ENCODE measurements at regions not wholly inside any gene's neighbourhood (a gene's known extent, or its start where the extent isn't known, plus 50 kb on each side); places are given as distances from the start of the nearest gene placed in this dataset.

- no peak overlapping the region for H3K27ac ChIP-seq (ENCODE audit: low read length)
- peaks cover 3% of the 10 kb centered on the region for H3K27me3 ChIP-seq (ENCODE audit: insufficient read depth, low read length, poor library complexity)
- no peaks in the 10 kb centered on the region for H3K79me2 ChIP-seq (ENCODE audit: insufficient read depth, low read length)
- ATAC-seq (ENCODE audit: insufficient read depth, low read depth) (no peak), DNase-seq (no peak)
- no peaks in the 10 kb centered on the region for H3K4me1 ChIP-seq (ENCODE audit: insufficient read depth, low read length)
- no peaks in the 10 kb centered on the region for H3K9me3 ChIP-seq (ENCODE audit: insufficient read depth, low read length, severe bottlenecking)
- TF ChIP-seq CTCF (IDR thresholded peaks at IDR 0.05; ENCODE audit: borderline replicate concordance, extremely low read depth, low read length, poor library complexity, severe bottlenecking) (no peak), EZH2 (IDR thresholded peaks at IDR 0.05; ENCODE audit: borderline replicate concordance, low read depth, low read length, severe bottlenecking) (no peak)
- no peak overlapping the region for H3K4me2 ChIP-seq (ENCODE audit: insufficient read depth, low read length)
- H3K9ac ChIP-seq (ENCODE audit: low read depth, low read length): no peak overlapping the region
- H2AFZ ChIP-seq (ENCODE audit: low read depth, low read length): no peak overlapping the region
- H3K4me3 ChIP-seq (ENCODE audit: low read depth in 1 of 2, low read length in 2 of 2): no peak overlapping the region
- no peaks in the 10 kb centered on the region for H3K36me3 ChIP-seq (ENCODE audit: insufficient read depth, low read length)
- H4K20me1 ChIP-seq (ENCODE audit: insufficient read depth, low read length): no peaks in the 10 kb centered on the region
These were observed 64.7 kb upstream of the ECHDC3 start for GRCh38 chr10:11677480-11677879.

GRCh38 chr10:11673346-11674280 is 62.2 kb upstream of the USP6NL start:
- H3K27me3 ChIP-seq (ENCODE audit: insufficient read depth, low read length, poor library complexity): no peaks in the 10 kb centered on the region
- H4K20me1 ChIP-seq (ENCODE audit: insufficient read depth, low read length): no peaks in the 10 kb centered on the region
- H3K79me2 ChIP-seq (ENCODE audit: insufficient read depth, low read length): no peaks in the 10 kb centered on the region
- no peaks in the 10 kb centered on the region for H3K4me1 ChIP-seq (ENCODE audit: insufficient read depth, low read length)
- DNase-seq: no peak
- no peak overlapping the region for H3K4me3 ChIP-seq (ENCODE audit: low read depth in 1 of 2, low read length in 2 of 2)
- TF ChIP-seq CTCF (IDR thresholded peaks at IDR 0.05; ENCODE audit: borderline replicate concordance, extremely low read depth, low read length, poor library complexity, severe bottlenecking) (no peak), EZH2 (IDR thresholded peaks at IDR 0.05; ENCODE audit: borderline replicate concordance, low read depth, low read length, severe bottlenecking) (no peak)
- no peak overlapping the region for H3K9ac ChIP-seq (ENCODE audit: low read depth, low read length)
- no peaks in the 10 kb centered on the region for H3K9me3 ChIP-seq (ENCODE audit: insufficient read depth, low read length, severe bottlenecking)
- no peak overlapping the region for H2AFZ ChIP-seq (ENCODE audit: low read depth, low read length)
- no peak overlapping the region for H3K4me2 ChIP-seq (ENCODE audit: insufficient read depth, low read length)
- no peaks in the 10 kb centered on the region for H3K36me3 ChIP-seq (ENCODE audit: insufficient read depth, low read length)
- no peak overlapping the region for H3K27ac ChIP-seq (ENCODE audit: low read length)
- peak; percentile 57; the same call in 1 of the 3 replicates for ATAC-seq (ENCODE audit: insufficient read depth, low read depth)

GRCh38 chr10:11672836-11673235 is 61.4 kb upstream of the USP6NL start:
- Histone ChIP-seq H2AFZ (ENCODE audit: low read depth, low read length) (no peak overlapping the region), H3K9ac (ENCODE audit: low read depth, low read length) (no peak overlapping the region), H3K4me2 (ENCODE audit: insufficient read depth, low read length) (no peak overlapping the region), H3K4me3 (ENCODE audit: low read depth in 1 of 2, low read length in 2 of 2) (no peak overlapping the region), H3K27me3 (ENCODE audit: insufficient read depth, low read length, poor library complexity) (no peaks in the 10 kb centered on the region), H4K20me1 (ENCODE audit: insufficient read depth, low read length) (no peaks in the 10 kb centered on the region), H3K4me1 (ENCODE audit: insufficient read depth, low read length) (no peaks in the 10 kb centered on the region), H3K9me3 (ENCODE audit: insufficient read depth, low read length, severe bottlenecking) (no peaks in the 10 kb centered on the region), H3K36me3 (ENCODE audit: insufficient read depth, low read length) (no peaks in the 10 kb centered on the region), H3K79me2 (ENCODE audit: insufficient read depth, low read length) (no peaks in the 10 kb centered on the region), H3K27ac (ENCODE audit: low read length) (no peak overlapping the region)
- no peak for DNase-seq
- TF ChIP-seq CTCF (IDR thresholded peaks at IDR 0.05; ENCODE audit: borderline replicate concordance, extremely low read depth, low read length, poor library complexity, severe bottlenecking): no peak
- no peak for TF ChIP-seq EZH2 (IDR thresholded peaks at IDR 0.05; ENCODE audit: borderline replicate concordance, low read depth, low read length, severe bottlenecking)
- ATAC-seq (ENCODE audit: insufficient read depth, low read depth): no peak

All from DND-41 (cell line).